ENCODE measurements at regions not wholly inside any gene's neighbourhood (a gene's known extent, or its start where the extent isn't known, plus 50 kb on each side); places are given as distances from the start of the nearest gene placed in this dataset.
"Not testable (repeated sequence)": the region's sequence is repeated elsewhere in the genome, so short reads cannot be mapped to it uniquely, and the experiment has no call there.

GRCh38 chr7:65453341-65454030, 79.8 kb downstream of the ZNF92 start:
- TF ChIP-seq CTCF (conservative IDR thresholded peaks at IDR 0.05; ENCODE audit: low read depth, low read length): no peak
- DNase-seq (ENCODE audit: low read depth): no peak
- no peak overlapping the region for H3K4me3 ChIP-seq (ENCODE audit: low read depth, low read length)

- TF ChIP-seq CTCF (conservative IDR thresholded peaks at IDR 0.05; ENCODE audit: low read depth, low read length): no peak
- DNase-seq (ENCODE audit: low read depth): no peak
- H3K4me3 ChIP-seq (ENCODE audit: low read depth, low read length): no peak overlapping the region
Observed at GRCh38 chr7:65454469-65454868, 80.8 kb downstream of the ZNF92 start.

GRCh38 chr7:65455050-65455449, 81.4 kb downstream of the ZNF92 start:
- DNase-seq (ENCODE audit: low read depth): not testable (repeated sequence)

GRCh38 chr7:65457705-65458104, 84.0 kb downstream of the ZNF92 start:
- no peak for DNase-seq (ENCODE audit: low read depth)
- TF ChIP-seq CTCF (conservative IDR thresholded peaks at IDR 0.05; ENCODE audit: low read depth, low read length): no peak
- H3K4me3 ChIP-seq (ENCODE audit: low read depth, low read length): no peak overlapping the region

More at GRCh38 chr7:65455050-65455449, 81.4 kb downstream of the ZNF92 start:
- not testable (repeated sequence) for H3K4me3 ChIP-seq (ENCODE audit: low read depth, low read length)

GRCh38 chr7:65459438-65459837, 85.8 kb downstream of the ZNF92 start:
- DNase-seq (ENCODE audit: low read depth): no peak
- TF ChIP-seq CTCF (conservative IDR thresholded peaks at IDR 0.05; ENCODE audit: low read depth, low read length): no peak
- no peak overlapping the region for H3K4me3 ChIP-seq (ENCODE audit: low read depth, low read length)

GRCh38 chr7:65462148-65462716, 88.6 kb downstream of the ZNF92 start:
- no peak for TF ChIP-seq CTCF (conservative IDR thresholded peaks at IDR 0.05; ENCODE audit: low read depth, low read length)
- H3K4me3 ChIP-seq (ENCODE audit: low read depth, low read length): no peak overlapping the region
- DNase-seq (ENCODE audit: low read depth): no peak

GRCh38 chr7:65463184-65463583, 89.5 kb downstream of the ZNF92 start:
- no peak for DNase-seq (ENCODE audit: low read depth)
- TF ChIP-seq CTCF (conservative IDR thresholded peaks at IDR 0.05; ENCODE audit: low read depth, low read length): no peak
- no peak overlapping the region for H3K4me3 ChIP-seq (ENCODE audit: low read depth, low read length)

GRCh38 chr7:65469919-65470558, 96.4 kb downstream of the ZNF92 start:
- DNase-seq (ENCODE audit: low read depth); H3K4me3 ChIP-seq (ENCODE audit: low read depth, low read length): not testable (repeated sequence)

Data from epithelial cell of proximal tubule (primary cell).